Neural progenitor cell (in vitro differentiated cells): ENCODE measurements at regions not wholly inside any gene's neighbourhood (a gene's known extent, or its start where the extent isn't known, plus 50 kb on each side); places are given as distances from the start of the nearest gene placed in this dataset.

Experiments
- CTCF ChIP-seq: fragments of 200-600 bp; sonication (generic); IDR thresholded peaks from 2 replicates; pipeline ENCODE4 v1.5.1; 2017; ENCODE audit warnings: antibody characterized with exemption, mild to moderate bottlenecking
- EZH2 ChIP-seq: fragments of 200-600 bp; sonication (generic); IDR thresholded peaks from 2 replicates; pipeline ENCODE4 v1.6.1; 2017; ENCODE audit warnings: antibody characterized with exemption, mild to moderate bottlenecking, moderate library complexity
- EZH2phosphoT487 ChIP-seq: fragments of 200-600 bp; sonication (generic); IDR thresholded peaks from 2 replicates; pipeline ENCODE4 v1.6.1; 2017; ENCODE audit warnings: antibody characterized with exemption

DNA sequence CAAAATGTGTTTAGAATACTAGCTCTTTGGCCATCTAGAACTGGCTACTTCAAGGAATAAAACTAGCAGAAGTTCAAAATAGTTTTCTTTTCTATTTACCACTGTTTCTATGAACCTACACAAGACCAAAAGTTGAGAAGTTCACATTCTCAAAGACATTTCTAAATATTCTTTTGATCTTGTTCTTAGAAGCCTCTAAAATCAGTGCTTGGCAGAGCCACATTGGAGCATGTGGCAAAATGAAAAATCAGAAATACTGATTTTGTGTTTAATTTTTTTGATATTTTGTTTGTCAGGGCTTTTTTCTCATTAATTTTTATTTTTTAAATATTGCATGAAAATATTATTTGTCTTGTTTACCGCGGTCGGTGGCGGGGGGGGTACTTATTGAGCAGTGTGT is 853.8 kb upstream of the INTU start:
- no peak for TF ChIP-seq CTCF
- TF ChIP-seq EZH2: no peak
- no peak for TF ChIP-seq EZH2phosphoT487
